Neural cell (in vitro differentiated cells): ENCODE measurements at regions not wholly inside any gene's neighbourhood (a gene's known extent, or its start where the extent isn't known, plus 50 kb on each side); places are given as distances from the start of the nearest gene placed in this dataset.

Experiments used
- H2AFZ ChIP-seq: fragments of 200-600, 300-800 bp; sonication (generic), shearing (Covaris generic); 2 replicates; pipeline ENCODE4 v1.6.0; 2014; ENCODE audit warnings: low read depth, mild to moderate bottlenecking, antibody characterized with exemption, low read length, moderate library complexity
- H3F3A ChIP-seq: fragments of 200-600 bp; shearing (Covaris generic); 2 replicates; pipeline ENCODE4 v1.6.1; 2016; ENCODE audit warnings: mild to moderate bottlenecking, moderate library complexity, mixed read lengths, antibody characterized with exemption, low read length; ENCODE audit not compliant: insufficient read depth, poor library complexity, severe bottlenecking
- H3K27ac ChIP-seq: fragments of 200-600, 300-800 bp; sonication (generic), shearing (Covaris generic); 2 replicates; pipeline ENCODE4 v1.5.1; 2014; ENCODE audit warnings: mild to moderate bottlenecking, low read length, moderate library complexity
- H3K27me3 ChIP-seq: fragments of 300-800, 200-600 bp; sonication (generic), shearing (Covaris generic); 2 replicates; pipeline ENCODE4 v1.6.0; 2014; ENCODE audit warnings: mild to moderate bottlenecking, low read depth, low read length, moderate library complexity; ENCODE audit not compliant: insufficient read depth
- H3K36me3 ChIP-seq: fragments of 300-800, 200-600 bp; sonication (generic), shearing (Covaris generic); 2 replicates; pipeline ENCODE4 v1.5.1; 2014; ENCODE audit warnings: mild to moderate bottlenecking, antibody characterized with exemption, low read length, moderate library complexity; ENCODE audit not compliant: insufficient read depth
- H3K4me2 ChIP-seq: fragments of 300-800, 200-600 bp; sonication (generic), shearing (Covaris generic); 2 replicates; pipeline ENCODE4 v1.6.0; 2014; ENCODE audit warnings: mild to moderate bottlenecking, low read length
- H3K4me3 ChIP-seq: fragments of 300-800, 200-600 bp; sonication (generic), shearing (Covaris generic); 2 replicates; pipeline ENCODE4 v1.5.1; 2014; ENCODE audit warnings: mild to moderate bottlenecking, low read length, moderate library complexity
- H3K79me2 ChIP-seq: fragments of 200-600 bp; shearing (Covaris generic); replicated peaks from 2 replicates; pipeline ENCODE4 v1.6.0; 2014; ENCODE audit warnings: mild to moderate bottlenecking, low read length, moderate library complexity; ENCODE audit not compliant: insufficient read depth
- H3K9ac ChIP-seq: fragments of 300-800, 200-600 bp; sonication (generic), shearing (Covaris generic); 2 replicates; pipeline ENCODE4 v1.6.1; 2016; ENCODE audit warnings: mild to moderate bottlenecking, low read length, mixed read lengths
- H3K9me2 ChIP-seq: fragments of 200-600 bp; shearing (Covaris generic); 2 replicates; pipeline ENCODE4 v1.6.1; 2016; ENCODE audit warnings: mild to moderate bottlenecking, low read length, mixed read lengths; ENCODE audit not compliant: insufficient read depth
- H3K9me3 ChIP-seq: fragments of 200-600, 300-800 bp; sonication (generic), shearing (Covaris generic); 2 replicates; pipeline ENCODE4 v1.6.1; 2016; ENCODE audit warnings: mild to moderate bottlenecking, mixed run types, low read length, moderate library complexity, mixed read lengths
- H4K20me1 ChIP-seq: fragments of 200-600 bp; shearing (Covaris generic); 2 replicates; pipeline ENCODE4 v1.6.1; 2016; ENCODE audit warnings: mild to moderate bottlenecking, mixed run types; ENCODE audit not compliant: insufficient read depth
- EP300 ChIP-seq: fragments of 450-650 bp; conservative IDR thresholded peaks from 2 replicates; pipeline ENCODE4 v1.6.1; 2014; ENCODE audit warnings: antibody characterized with exemption, mild to moderate bottlenecking, moderate library complexity; ENCODE audit not compliant: poor library complexity, severe bottlenecking
- EZH2 ChIP-seq: fragments of 200-600, 300-800 bp; shearing (Covaris generic), sonication (generic); IDR thresholded peaks from 2 replicates; pipeline ENCODE4 v1.6.1; 2014; ENCODE audit warnings: antibody characterized with exemption, low read length, borderline replicate concordance, mild to moderate bottlenecking; ENCODE audit not compliant: insufficient read depth, poor library complexity, severe bottlenecking
- MXI1 ChIP-seq: fragments of 450-650 bp; conservative IDR thresholded peaks from 2 replicates; pipeline ENCODE4 v1.6.1; 2014; ENCODE audit warnings: antibody characterized with exemption, mild to moderate bottlenecking; ENCODE audit not compliant: poor library complexity, severe bottlenecking
- POLR2AphosphoS5 ChIP-seq: IDR thresholded peaks from 2 replicates; pipeline ENCODE4 v1.6.1; 2012
- RAD21 ChIP-seq: fragments of 450-650 bp; conservative IDR thresholded peaks from 2 replicates; pipeline ENCODE4 v1.6.1; 2014; ENCODE audit warnings: antibody characterized with exemption, mild to moderate bottlenecking, moderate library complexity
- REST ChIP-seq: IDR thresholded peaks from 2 replicates; pipeline ENCODE4 v1.6.1; 2012; ENCODE audit warnings: borderline replicate concordance
- SMC3 ChIP-seq: fragments of 450-650 bp; conservative IDR thresholded peaks from 2 replicates; pipeline ENCODE4 v1.6.1; 2014; ENCODE audit warnings: antibody characterized with exemption, mild to moderate bottlenecking, moderate library complexity; ENCODE audit not compliant: poor library complexity
- TAF1 ChIP-seq: IDR thresholded peaks from 2 replicates; pipeline ENCODE4 v1.6.1; 2012; ENCODE audit warnings: low read depth
- TF ChIP-seq, protein P1 (sequence below): fragments of 450-650 bp; IDR thresholded peaks from 2 replicates; pipeline ENCODE4 v1.5.1; 2014; ENCODE audit warnings: antibody characterized with exemption, mild to moderate bottlenecking, moderate library complexity; ENCODE audit not compliant: poor library complexity, severe bottlenecking

- Histone ChIP-seq H3K9me3 (no peaks in the 10 kb centered on the region), H3K4me3 (no peak overlapping the region), H2AFZ (no peak overlapping the region), H3K27ac (no peak overlapping the region), H3K27me3 (no peaks in the 10 kb centered on the region), H3K9me2 (no peaks in the 10 kb centered on the region), H3K9ac (no peak overlapping the region), H3K4me2 (no peak overlapping the region), H3K79me2 (no peaks in the 10 kb centered on the region), H4K20me1 (no peaks in the 10 kb centered on the region), H3K36me3 (no peaks in the 10 kb centered on the region), H3F3A (no peaks in the 10 kb centered on the region)
- TF ChIP-seq TAF1 (no peak), MXI1 (no peak), EZH2 (no peak), SMC3 (no peak), REST (no peak), POLR2AphosphoS5 (no peak), EP300 (no peak), RAD21 (no peak)
- TF ChIP-seq, protein P1, sequence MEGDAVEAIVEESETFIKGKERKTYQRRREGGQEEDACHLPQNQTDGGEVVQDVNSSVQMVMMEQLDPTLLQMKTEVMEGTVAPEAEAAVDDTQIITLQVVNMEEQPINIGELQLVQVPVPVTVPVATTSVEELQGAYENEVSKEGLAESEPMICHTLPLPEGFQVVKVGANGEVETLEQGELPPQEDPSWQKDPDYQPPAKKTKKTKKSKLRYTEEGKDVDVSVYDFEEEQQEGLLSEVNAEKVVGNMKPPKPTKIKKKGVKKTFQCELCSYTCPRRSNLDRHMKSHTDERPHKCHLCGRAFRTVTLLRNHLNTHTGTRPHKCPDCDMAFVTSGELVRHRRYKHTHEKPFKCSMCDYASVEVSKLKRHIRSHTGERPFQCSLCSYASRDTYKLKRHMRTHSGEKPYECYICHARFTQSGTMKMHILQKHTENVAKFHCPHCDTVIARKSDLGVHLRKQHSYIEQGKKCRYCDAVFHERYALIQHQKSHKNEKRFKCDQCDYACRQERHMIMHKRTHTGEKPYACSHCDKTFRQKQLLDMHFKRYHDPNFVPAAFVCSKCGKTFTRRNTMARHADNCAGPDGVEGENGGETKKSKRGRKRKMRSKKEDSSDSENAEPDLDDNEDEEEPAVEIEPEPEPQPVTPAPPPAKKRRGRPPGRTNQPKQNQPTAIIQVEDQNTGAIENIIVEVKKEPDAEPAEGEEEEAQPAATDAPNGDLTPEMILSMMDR, result no peak
Measured at GRCh38 chr2:9714630-9715214, 83.9 kb upstream of the YWHAQ start.

GRCh38 chr2:9715238-9715637 is 84.4 kb upstream of the YWHAQ start:
- Histone ChIP-seq H3K9me3 (no peaks in the 10 kb centered on the region), H4K20me1 (no peaks in the 10 kb centered on the region), H3K9ac (no peak overlapping the region), H3K4me2 (no peak overlapping the region), H3F3A (no peaks in the 10 kb centered on the region), H3K27ac (no peak overlapping the region), H3K4me3 (no peak overlapping the region), H3K9me2 (no peaks in the 10 kb centered on the region), H3K79me2 (no peaks in the 10 kb centered on the region), H3K27me3 (no peaks in the 10 kb centered on the region), H2AFZ (no peak overlapping the region), H3K36me3 (no peaks in the 10 kb centered on the region)
- TF ChIP-seq REST, result no peak
- no peak for TF ChIP-seq POLR2AphosphoS5
- no peak for TF ChIP-seq MXI1
